ENCODE measurements at regions not wholly inside any gene's neighbourhood (a gene's known extent, or its start where the extent isn't known, plus 50 kb on each side); places are given as distances from the start of the nearest gene placed in this dataset.

DNA sequence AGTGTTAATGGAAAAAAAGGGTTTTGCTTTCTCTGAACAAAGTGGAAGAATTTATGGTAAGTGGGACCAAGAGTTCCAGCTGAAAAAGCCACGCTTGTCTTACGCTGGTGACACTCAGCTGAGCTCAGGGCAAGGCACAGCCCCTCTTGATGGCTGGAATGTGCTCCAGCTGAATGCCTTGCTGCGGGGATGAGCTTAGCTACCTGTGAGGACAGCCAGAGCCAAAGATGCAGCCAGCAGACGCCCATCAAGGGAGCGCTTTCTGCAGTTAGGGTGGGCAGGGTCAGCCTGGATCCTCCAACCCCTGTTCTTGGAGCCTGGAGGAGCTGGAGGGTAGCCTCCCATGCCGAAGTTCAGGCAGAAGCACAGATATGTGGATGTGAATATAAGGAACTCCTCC, 191.4 kb downstream of the SCP2D1 start:
- Mint-ChIP-seq H3K27me3 (no peaks in the 10 kb centered on the region), H3K27ac (no peak overlapping the region), H3K4me1 (no peaks in the 10 kb centered on the region), H3K9me3 (no peaks in the 10 kb centered on the region), H3K4me3 (no peak overlapping the region)
- ATAC-seq (no peak), DNase-seq (no peak)

DNA sequence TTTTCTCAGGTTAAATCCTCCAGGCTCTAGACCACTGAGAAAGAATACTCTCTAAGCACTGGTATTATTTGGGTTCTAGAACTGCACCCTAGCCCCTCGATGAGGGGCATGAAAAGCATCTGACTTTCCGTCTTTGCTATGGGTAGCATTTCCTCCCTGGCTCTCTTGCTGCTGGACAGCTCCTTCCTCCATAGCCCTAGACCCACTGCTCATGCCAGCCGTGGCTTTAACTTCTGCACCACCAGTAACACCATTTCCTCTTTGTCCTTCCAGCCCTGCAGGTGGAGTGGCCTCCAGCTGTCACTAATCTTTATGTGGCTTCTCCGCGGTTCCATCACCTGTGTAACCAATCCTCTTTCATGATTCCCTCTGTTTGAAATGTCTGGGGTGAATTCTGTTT, 194.9 kb downstream of the SCP2D1 start:
- H3K27me3 Mint-ChIP-seq, result no peaks in the 10 kb centered on the region
- no peak overlapping the region for H3K27ac Mint-ChIP-seq
- ATAC-seq (no peak), DNase-seq (no peak)
- no peak overlapping the region for H3K4me3 Mint-ChIP-seq
- H3K4me1 Mint-ChIP-seq, result no peaks in the 10 kb centered on the region
- no peaks in the 10 kb centered on the region for H3K9me3 Mint-ChIP-seq

DNA sequence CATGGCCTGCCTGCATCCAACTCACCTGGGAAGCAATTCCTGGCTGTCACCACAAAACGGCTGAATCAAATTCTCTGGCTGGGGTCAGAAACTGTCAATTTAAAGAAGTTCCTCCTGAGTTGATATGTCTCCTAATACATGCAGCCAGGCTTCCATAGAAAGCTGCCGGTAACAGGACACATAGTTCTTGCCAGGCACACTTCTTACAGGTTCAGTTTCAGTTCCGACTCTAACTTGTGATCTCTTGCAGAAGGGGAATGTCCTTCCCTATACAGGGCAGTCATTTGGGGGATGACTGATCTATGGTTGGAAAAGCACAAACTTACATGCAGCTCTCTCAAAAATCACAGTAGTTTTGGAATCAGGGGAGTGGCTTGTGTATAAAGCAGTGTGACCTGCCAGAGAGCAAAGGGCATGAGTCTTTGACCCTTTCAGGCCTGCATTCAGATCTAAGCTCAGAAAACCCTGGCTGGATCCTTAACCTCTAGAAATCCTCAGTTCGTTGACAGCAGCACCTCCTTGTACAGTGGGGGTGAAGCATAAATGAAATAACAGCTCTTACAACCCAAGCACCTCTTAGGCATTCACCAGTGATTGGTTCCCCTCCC, 195.6 kb downstream of the SCP2D1 start:
- Mint-ChIP-seq H3K27ac (no peak overlapping the region), H3K4me1 (no peaks in the 10 kb centered on the region), H3K27me3 (no peaks in the 10 kb centered on the region), H3K4me3 (no peak overlapping the region), H3K9me3 (no peaks in the 10 kb centered on the region)
- ATAC-seq (no peak), DNase-seq (no peak)

DNA sequence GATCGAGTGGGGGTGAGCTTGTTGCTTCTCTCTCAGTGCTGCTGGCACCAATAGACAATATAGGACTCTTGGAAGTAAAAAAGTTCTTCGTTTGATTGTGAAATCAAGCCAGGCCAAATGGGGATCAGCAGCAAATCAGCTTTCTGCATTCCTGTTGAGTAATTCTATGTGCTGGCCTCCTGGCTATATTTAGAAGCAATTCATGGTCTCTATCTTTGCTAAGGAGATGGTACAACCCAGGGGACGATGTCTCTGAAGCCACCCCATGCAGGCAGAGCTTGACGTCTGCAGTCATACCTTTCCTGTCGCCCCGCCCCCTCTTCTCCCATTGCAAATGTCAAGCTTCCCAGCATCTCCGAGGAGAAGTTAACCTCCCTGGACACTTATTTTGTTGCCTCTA, 199.1 kb downstream of the SCP2D1 start:
- Mint-ChIP-seq H3K9me3 (no peaks in the 10 kb centered on the region), H3K4me3 (no peak overlapping the region), H3K27ac (no peak overlapping the region), H3K4me1 (no peaks in the 10 kb centered on the region), H3K27me3 (no peaks in the 10 kb centered on the region)
- ATAC-seq, result no peak
- no peak for DNase-seq

DNA sequence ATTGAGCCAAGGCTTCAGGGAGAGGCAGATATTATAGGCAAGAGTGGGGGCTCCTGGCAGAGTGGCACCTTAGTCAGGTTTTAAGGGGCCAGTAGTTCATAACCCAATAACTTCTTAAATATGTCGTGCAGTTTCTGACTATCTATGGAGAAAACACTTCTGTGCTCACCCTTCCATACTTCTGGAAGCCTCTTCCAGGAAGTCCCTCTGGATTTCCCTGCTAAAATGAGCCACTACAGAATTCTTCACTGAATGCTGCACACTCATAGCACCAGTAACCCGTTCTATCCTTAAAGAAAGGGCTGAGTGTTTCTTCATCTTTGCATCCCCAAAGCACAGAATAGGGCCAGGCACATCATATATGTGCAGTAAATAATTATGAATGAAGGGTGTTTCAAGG, 198.5 kb upstream of the SLC24A3 start:
- H3K27ac Mint-ChIP-seq, result no peak overlapping the region
- DNase-seq (no peak), ATAC-seq (no peak)
- H3K4me3 Mint-ChIP-seq, result no peak overlapping the region
- H3K9me3 Mint-ChIP-seq, result no peaks in the 10 kb centered on the region
- H3K4me1 Mint-ChIP-seq, result no peaks in the 10 kb centered on the region
- no peaks in the 10 kb centered on the region for H3K27me3 Mint-ChIP-seq

DNA sequence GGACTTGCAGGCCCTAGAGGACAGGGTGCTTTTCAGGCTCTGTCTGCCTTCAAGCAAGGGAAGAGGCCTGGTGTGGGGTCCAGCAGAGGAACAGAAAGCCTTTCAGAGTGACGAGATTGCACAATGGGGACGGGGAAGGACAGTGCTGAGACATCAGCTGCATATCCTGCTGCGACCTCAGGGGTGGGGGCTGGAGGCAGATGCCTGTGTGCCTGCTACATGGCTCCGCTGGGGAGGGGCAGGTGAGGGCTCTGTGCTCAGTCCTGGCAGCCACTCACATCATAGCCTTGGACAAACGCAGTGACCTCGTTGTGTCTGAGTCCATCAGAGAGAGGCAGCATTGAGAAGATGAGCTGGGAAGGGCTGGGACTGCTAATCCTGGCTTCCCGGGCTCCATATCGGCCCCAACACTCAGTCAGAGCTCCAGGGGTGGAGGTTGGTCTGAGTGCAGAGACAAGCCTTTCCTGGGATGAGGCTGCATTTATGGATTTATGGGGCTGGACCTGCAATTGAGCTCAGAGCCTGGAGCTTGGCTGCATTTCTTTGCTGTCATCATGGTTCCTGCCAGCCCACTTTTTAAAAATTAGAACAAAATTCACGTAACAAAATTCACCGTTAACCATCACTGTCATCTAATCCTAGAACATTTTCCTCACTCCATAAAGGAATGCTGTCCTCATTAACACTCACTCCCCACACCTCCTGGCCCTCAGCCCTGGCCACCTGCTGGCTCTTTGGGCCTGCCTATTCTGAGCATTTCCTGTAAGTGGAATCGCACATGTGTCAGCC, 196.9 kb upstream of the SLC24A3 start:
- ATAC-seq (no peak), DNase-seq (no peak)
- Mint-ChIP-seq H3K4me1 (no peaks in the 10 kb centered on the region), H3K27ac (no peak overlapping the region), H3K27me3 (no peaks in the 10 kb centered on the region), H3K9me3 (no peaks in the 10 kb centered on the region), H3K4me3 (no peak overlapping the region)

DNA sequence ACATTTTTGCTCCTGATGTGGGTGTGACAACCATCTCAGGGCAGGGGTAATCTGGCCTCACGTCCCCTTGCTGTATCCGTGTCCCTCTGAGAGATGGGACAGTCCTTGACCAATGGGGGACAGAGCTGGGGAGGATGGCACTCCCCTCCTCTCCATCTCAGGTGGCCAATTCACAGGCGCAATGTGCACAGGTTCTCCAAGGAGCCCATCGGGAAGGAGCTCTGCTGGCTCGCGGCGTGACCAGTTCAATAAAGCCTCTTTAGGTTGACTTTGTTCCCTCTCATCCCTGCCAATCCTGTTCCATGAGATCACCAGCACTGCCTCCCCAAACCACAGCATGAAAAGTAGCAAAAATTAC, 196.3 kb upstream of the SLC24A3 start:
- DNase-seq, result no peak

DNA sequence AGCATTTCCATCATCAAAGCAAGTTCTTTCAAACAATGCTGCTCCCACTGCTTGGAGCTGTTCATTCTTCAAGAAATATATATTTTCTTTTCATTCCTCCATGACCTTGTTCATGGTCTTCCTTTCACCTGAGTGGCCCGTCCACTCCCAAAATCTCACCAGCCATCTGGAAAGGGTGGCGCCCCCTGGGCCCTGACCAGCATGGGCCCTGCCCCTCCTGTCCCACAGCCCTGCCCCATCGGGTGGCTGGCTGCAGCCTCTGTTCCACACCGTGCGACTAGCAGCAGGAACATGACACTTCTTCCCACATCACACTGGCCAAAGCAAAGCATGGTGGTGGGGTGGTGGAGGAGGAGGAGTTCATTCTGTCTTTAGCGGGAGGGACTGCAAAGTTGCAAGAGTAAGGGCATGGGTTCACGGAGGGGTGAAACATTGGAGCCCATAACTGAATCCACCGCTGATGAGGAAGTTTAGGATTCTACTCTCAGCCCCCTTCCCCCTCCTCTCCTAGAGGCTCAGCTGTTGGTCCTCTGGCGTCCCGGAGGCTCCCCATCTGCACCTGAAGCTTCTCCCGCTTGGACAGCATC, 195.2 kb upstream of the SLC24A3 start:
- H3K27ac Mint-ChIP-seq, result no peak overlapping the region
- H3K9me3 Mint-ChIP-seq, result no peaks in the 10 kb centered on the region
- ATAC-seq (no peak), DNase-seq (no peak)
- H3K4me3 Mint-ChIP-seq, result no peak overlapping the region
- H3K27me3 Mint-ChIP-seq, result no peaks in the 10 kb centered on the region
- no peaks in the 10 kb centered on the region for H3K4me1 Mint-ChIP-seq

More for the DNA sequence above, 196.3 kb upstream of the SLC24A3 start:
- H3K27me3 Mint-ChIP-seq, result no peaks in the 10 kb centered on the region
- no peak for ATAC-seq
- H3K4me1 Mint-ChIP-seq, result no peaks in the 10 kb centered on the region
- H3K27ac Mint-ChIP-seq, result no peak overlapping the region
- no peak overlapping the region for H3K4me3 Mint-ChIP-seq
- H3K9me3 Mint-ChIP-seq, result no peaks in the 10 kb centered on the region

DNA sequence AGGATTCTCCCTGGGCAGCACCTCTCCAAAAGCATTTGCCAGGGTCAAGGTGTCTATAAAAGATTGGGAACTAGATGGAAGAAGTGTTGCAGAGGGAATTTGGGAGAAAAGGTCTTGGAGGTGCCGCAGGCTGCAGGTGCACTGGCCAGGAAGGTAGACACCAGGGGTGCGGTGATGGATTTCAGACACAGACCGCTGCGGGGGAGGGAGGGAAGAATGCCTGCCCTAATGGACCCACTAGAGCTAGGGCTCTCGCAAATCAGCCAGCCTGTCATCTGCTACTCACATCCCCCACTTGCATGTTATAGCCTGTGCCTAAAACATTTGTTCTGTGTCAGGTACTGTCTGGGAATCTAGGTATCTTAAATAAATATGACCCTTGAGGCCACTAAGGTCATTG, 193.6 kb upstream of the SLC24A3 start:
- Mint-ChIP-seq H3K27ac (peak overlapping the region in 1 of 2 donors; percentile 48), H3K27me3 (no peaks in the 10 kb centered on the region), H3K4me3 (no peak overlapping the region), H3K9me3 (no peaks in the 10 kb centered on the region), H3K4me1 (no peaks in the 10 kb centered on the region)
- no peak for DNase-seq
- ATAC-seq, result no peak

DNA sequence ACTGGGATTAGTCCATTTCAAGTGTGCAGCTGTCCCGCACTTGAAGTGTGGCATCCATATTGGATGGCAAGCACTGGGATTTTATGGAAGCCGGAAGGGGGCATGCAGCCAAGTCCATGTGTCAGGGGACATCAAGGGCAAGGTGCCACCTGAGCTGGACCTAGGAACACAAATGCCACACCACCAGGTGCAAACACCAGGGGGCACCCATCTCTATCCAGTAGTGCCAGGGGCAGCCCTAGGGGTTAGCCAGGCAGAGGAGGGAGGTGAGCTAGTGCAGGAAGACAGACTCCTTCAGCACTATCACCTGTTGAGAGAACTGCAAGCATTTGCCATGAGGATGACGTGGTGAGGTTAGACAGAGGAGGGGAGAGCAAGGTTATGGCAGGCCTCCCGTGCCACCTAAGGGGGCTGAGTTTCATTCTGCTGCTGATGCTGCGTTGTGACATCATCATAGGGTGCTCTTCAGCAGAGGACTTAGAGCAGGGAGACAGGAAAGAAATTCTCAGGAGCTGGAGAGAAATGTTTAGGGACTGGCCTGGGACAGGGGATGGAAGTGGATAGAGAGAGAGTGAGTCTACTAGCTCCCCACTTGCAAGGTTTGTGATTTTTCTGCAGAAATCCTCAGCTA, 192.6 kb upstream of the SLC24A3 start:
- Mint-ChIP-seq H3K4me3 (no peak overlapping the region), H3K27me3 (no peaks in the 10 kb centered on the region), H3K9me3 (no peaks in the 10 kb centered on the region), H3K27ac (no peak overlapping the region), H3K4me1 (no peaks in the 10 kb centered on the region)
- ATAC-seq, result no peak
- no peak for DNase-seq

DNA sequence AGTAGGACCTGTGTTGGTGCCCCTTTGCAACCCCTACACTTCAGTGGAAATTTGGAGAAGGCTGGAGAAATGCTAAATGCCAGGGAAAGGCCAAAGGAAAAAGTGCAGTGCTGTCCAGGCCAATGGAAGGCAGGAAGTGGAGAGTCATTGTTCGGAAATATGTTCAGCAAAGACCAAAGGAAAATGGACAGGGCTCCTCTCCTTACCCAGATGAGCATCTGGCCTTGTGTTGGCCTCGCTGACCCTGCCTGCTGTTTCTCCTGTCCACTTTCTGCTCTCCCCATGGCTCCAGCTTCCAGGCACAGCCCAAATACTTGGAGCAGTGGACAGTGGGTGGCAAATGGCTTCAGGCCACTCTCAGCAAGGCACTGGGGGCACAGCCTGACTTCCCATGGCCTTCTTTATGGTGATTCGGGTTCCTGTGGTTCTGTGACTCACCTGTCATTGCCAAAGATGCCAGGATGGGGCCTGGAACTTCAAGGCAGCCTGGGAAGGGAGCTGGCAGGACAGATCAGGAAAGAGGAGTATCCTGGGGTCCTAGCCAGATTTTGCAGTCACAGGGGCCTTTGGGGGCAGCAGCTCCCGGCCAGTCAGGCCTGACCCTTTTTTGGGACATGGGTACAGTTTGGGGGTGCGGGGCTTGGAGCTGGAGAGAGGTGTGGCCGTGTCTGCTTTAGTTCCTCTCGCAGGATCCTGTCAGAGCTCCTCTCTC, 190.9 kb upstream of the SLC24A3 start:
- DNase-seq, result no peak
- no peak for ATAC-seq
- Mint-ChIP-seq H3K27ac (no peak overlapping the region), H3K4me1 (peaks cover 4% of the 10 kb centered on the region), H3K27me3 (no peaks in the 10 kb centered on the region), H3K4me3 (no peak overlapping the region), H3K9me3 (no peaks in the 10 kb centered on the region)

DNA sequence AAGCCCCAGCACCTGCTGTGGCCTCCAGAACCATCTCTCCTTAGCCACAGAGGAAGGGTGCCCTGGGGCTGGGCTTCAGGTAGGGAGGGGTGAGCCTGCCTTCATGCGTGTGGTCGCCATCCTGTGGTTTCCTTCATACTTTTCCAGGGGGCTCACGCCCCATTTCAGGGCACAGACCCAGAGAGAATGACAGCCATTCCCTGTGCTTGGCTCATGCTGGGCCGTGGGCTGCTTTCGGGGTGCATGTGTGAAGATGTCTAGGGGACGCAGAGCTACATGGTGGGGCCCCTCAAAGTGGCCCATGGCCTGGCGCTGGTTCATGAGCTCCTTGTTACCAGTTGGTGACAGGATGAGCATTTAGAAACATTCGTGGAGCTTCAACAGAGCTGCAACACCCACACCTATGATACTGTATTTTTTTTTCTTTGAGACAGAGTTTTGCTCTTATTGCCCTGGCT, 190.3 kb upstream of the SLC24A3 start:
- H3K9me3 Mint-ChIP-seq, result no peaks in the 10 kb centered on the region
- DNase-seq, result no peak
- H3K27ac Mint-ChIP-seq, result no peak overlapping the region
- H3K4me1 Mint-ChIP-seq, result peaks cover 4% of the 10 kb centered on the region
- no peak overlapping the region for H3K4me3 Mint-ChIP-seq
- H3K27me3 Mint-ChIP-seq, result no peaks in the 10 kb centered on the region
- no peak for ATAC-seq

DNA sequence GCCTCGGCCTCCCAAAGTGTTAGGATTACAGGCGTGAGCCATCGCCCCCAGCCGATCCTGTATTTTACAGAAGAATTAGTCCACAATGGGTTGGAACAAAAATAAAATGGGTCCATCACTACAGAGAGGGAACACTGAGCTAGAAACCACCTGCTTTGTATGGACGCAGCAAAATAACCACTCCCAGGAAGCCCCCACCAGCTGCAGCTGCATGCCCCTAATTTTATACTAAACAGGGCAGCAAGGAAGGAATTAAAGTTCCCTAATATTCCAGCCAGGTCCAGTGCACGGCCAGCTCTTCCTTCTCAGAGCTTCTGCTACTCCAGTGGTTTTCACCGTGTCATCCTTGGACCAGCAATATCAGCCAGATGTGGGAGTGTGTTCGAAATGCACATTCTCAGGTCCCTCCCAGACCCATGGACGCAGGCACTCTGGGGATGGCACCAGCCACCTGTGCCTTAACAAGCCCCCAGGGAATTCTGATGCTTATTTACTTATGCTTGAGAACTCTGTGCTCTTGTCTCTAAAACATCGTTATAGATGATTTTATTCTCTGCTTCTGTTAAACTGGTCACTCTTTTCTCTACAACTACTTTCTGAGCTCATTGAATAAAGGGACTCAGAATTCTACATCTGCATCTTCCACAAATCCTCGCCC, 189.5 kb upstream of the SLC24A3 start:
- DNase-seq, result no peak
- Mint-ChIP-seq H3K27me3 (no peaks in the 10 kb centered on the region), H3K4me3 (no peak overlapping the region), H3K9me3 (no peaks in the 10 kb centered on the region), H3K4me1 (peaks cover 4% of the 10 kb centered on the region), H3K27ac (no peak overlapping the region)
- no peak for ATAC-seq

DNA sequence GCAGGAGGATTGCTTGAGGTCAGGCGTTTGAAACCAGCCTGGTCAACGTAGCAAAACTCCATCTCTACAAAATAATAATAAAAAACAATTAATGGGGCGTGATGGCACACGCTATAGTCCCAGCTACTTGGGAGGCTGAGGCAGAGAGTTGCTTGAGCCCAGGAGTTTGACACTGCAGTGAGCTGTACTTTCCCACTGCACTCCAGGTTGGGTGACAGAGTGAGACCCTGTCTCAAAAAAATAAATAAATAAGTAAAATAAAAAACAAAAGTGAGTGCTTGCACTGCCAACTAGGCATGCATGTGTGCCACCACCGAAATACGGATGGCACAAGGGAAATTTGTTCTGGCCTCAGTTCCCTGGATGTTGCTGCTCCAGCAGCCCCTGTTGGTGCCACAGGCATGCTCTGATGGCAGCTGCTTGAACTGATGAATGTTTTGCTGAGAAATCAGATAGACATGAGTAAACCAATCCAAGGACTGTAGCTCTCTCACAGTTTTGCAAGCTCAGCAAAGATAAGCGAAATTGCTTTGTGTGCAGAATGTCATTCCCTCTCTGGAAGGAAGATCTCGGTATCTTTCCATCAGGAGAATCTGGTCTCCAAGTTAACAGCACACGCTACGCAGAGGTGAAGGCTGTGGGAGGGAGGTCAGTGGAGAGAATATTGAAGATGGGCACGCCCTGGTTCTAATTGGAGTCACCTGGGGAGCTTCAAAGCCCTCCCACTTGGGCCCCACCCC, 188.0 kb upstream of the SLC24A3 start:
- ATAC-seq, result no peak
- Mint-ChIP-seq H3K9me3 (no peaks in the 10 kb centered on the region), H3K27ac (peak overlapping the region in 1 of 2 donors; percentile 85), H3K4me3 (no peak overlapping the region), H3K4me1 (peaks cover 4% of the 10 kb centered on the region), H3K27me3 (no peaks in the 10 kb centered on the region)
- DNase-seq, result no peak

Data from stimulated activated naive CD8-positive, alpha-beta T cell treated with anti-CD3 and anti-CD28 coated beads, Interleukin-15, amount 100 ng/mL, for 72 hours (primary cell).